ENCODE measurements at regions not wholly inside any gene's neighbourhood (a gene's known extent, or its start where the extent isn't known, plus 50 kb on each side); places are given as distances from the start of the nearest gene placed in this dataset.
"Not testable (repeated sequence)": the region's sequence is repeated elsewhere in the genome, so short reads cannot be mapped to it uniquely, and the experiment has no call there.

GRCh38 chr5:1598950-1599737, 75.4 kb upstream of the LPCAT1 start:
- peak in 5 of 6 experiments; percentile 16 to 42 (median 17) for TF ChIP-seq CTCF (IDR thresholded peaks at IDR 0.05)
- TF ChIP-seq POLR2A (IDR thresholded peaks at IDR 0.05): not testable (repeated sequence)

All from esophagus squamous epithelium (tissue), 4 donors.